Rectal smooth muscle tissue (tissue), 1 donor: ENCODE measurements at regions not wholly inside any gene's neighbourhood (a gene's known extent, or its start where the extent isn't known, plus 50 kb on each side); places are given as distances from the start of the nearest gene placed in this dataset.
"Not testable (repeated sequence)": the region's sequence is repeated elsewhere in the genome, so short reads cannot be mapped to it uniquely, and the experiment has no call there.

ENCODE experiments used
- H3K27ac ChIP-seq: one replicate; pipeline ENCODE4 v1.7.0; 2013; ENCODE audit warnings: low read depth, low read length, inconsistent platforms
- H3K27me3 ChIP-seq: one replicate; pipeline ENCODE4 v1.7.0; 2013; ENCODE audit warnings: low read length; ENCODE audit not compliant: control insufficient read depth, insufficient read depth
- H3K36me3 ChIP-seq: one replicate; pipeline ENCODE4 v1.7.0; 2013; ENCODE audit warnings: low read length; ENCODE audit not compliant: control insufficient read depth, insufficient read depth
- H3K4me1 ChIP-seq: one replicate; pipeline ENCODE4 v1.7.0; 2013; ENCODE audit warnings: low read length; ENCODE audit not compliant: control insufficient read depth, insufficient read depth
- H3K4me3 ChIP-seq: one replicate; pipeline ENCODE4 v1.7.0; 2013; ENCODE audit warnings: low read length
- H3K9ac ChIP-seq: one replicate; pipeline ENCODE4 v1.7.0; 2013; ENCODE audit warnings: low read length

DNA sequence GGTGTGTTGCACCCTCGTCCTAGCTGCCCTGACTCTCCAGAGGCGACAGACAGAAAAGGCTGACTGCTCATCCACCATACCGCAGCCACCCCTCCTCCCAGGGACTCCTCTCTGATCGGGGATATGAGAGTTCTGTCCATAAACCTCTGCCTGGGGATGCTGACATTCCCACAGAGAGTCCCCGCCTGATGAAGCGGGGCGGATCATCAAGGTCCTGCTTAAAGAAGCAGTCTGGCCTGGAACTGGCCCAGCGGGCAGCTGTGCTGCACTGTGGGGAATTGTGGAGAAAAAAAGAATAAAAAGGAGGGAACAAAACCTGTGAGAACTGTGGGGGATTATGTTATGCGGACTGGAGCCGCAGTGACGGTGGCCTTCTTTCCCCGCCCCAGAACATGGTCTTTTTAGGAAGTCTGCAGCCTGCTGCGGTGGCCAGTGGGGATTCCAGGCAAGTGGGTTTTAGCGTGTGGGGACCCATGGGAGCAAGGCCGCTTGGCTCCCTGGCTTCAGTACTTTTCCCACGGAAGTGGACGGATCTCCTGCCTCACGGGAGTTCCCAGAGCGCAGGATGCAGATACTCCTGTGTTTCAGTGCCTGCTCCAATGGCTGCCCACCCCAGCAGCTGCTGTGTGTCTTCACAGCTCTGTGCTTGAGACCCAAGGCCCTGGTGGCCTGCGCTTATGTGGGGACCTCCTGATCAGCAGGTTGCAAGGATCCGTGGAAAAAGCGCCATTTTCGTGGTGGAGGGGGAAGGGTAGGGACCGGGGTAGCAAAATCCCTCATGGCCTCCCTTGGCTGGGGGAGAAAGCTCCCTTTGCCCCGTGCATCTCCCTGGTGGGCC is 1456.2 kb upstream of the SLC10A2 start:
- no peaks in the 10 kb centered on the region for H3K27me3 ChIP-seq
- H3K9ac ChIP-seq: no peak overlapping the region
- H3K4me3 ChIP-seq: no peak overlapping the region
- H3K4me1 ChIP-seq: no peaks in the 10 kb centered on the region
- H3K36me3 ChIP-seq: no peaks in the 10 kb centered on the region
- no peak overlapping the region for H3K27ac ChIP-seq

DNA sequence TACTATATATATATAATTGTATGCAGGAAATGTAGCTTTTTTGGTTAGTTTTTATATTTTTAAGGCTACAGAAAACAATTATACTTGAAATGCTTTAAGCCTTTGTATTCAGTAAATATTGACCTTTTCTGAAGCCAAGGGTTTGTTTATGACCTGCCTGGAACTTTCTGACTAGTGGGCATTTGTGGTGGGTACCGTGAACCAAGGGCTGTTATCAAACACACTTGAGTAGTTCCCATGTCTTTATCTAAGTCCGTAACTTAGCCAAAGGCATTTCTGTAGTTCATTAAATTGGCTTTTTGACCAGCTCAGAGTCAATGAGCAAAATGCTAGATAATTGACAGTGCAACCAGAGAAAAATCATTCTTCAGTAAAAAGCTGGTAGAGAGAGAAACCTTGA is 1444.2 kb upstream of the SLC10A2 start:
- Histone ChIP-seq H3K9ac (no peak overlapping the region), H3K27ac (no peak overlapping the region), H3K4me3 (no peak overlapping the region)

GRCh38 chr13:104493502-104493901 is 1427.3 kb upstream of the SLC10A2 start:
- H3K27me3 ChIP-seq, H3K9ac ChIP-seq, H3K4me1 ChIP-seq, H3K27ac ChIP-seq, H3K4me3 ChIP-seq, H3K36me3 ChIP-seq: not testable (repeated sequence)

More for the DNA sequence above, 1444.2 kb upstream of the SLC10A2 start:
- Histone ChIP-seq H3K36me3 (no peaks in the 10 kb centered on the region), H3K4me1 (no peaks in the 10 kb centered on the region), H3K27me3 (no peaks in the 10 kb centered on the region)

GRCh38 chr13:104491916-104492315 is 1425.7 kb upstream of the SLC10A2 start:
- H3K4me1 ChIP-seq: no peaks in the 10 kb centered on the region
- H3K27ac ChIP-seq: no peak overlapping the region
- no peak overlapping the region for H3K9ac ChIP-seq
- no peak overlapping the region for H3K4me3 ChIP-seq
- H3K27me3 ChIP-seq: no peaks in the 10 kb centered on the region
- H3K36me3 ChIP-seq: no peaks in the 10 kb centered on the region

DNA sequence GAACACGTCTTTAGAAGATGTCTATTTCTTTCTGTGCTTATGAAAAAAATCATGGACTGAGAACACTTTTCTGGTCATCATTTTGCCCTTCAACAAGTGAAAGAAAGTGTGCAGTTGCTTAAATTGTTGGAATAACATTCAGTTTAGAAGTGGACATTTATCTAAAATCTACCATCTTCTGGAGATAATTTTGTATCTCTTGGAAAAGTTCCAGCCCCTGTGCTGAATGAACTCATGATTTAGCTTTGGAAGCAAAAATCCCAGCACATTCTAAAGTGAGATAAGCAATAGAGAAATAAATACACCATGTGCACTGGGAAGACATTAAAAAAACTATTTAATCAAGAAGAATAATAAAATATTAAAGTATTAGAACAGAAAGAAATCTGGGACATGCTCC is 1420.8 kb upstream of the SLC10A2 start:
- H3K4me1 ChIP-seq: no peaks in the 10 kb centered on the region
- no peak overlapping the region for H3K27ac ChIP-seq
- no peak overlapping the region for H3K4me3 ChIP-seq
- no peaks in the 10 kb centered on the region for H3K27me3 ChIP-seq
- H3K36me3 ChIP-seq: no peaks in the 10 kb centered on the region
- H3K9ac ChIP-seq: no peak overlapping the region

- no peaks in the 10 kb centered on the region for H3K27me3 ChIP-seq
- no peaks in the 10 kb centered on the region for H3K4me1 ChIP-seq
- H3K36me3 ChIP-seq: no peaks in the 10 kb centered on the region
- H3K9ac ChIP-seq: no peak overlapping the region
- no peak overlapping the region for H3K27ac ChIP-seq
- no peak overlapping the region for H3K4me3 ChIP-seq
Measured at GRCh38 chr13:104485571-104485970, 1419.4 kb upstream of the SLC10A2 start.

DNA sequence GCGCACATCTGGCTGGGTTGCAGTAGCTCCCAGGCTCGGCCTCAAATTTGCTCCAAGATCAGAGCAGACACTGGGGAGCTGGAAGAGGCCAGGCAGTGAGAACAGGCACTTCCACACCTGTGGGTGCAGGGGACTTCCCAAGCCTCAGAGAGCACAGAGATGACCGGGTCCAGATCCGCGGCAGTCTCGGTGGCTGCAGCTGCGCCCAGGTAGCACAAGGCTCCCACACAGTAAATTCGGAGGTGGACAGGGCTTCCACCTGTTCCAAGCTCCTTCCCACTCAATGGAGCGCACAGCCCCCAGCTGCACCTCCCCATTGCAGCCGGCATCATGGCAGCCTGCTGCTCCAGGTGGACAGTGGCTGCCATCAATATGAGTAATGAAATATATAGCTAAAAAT is 1417.4 kb upstream of the SLC10A2 start:
- no peaks in the 10 kb centered on the region for H3K4me1 ChIP-seq
- H3K36me3 ChIP-seq: no peaks in the 10 kb centered on the region
- no peak overlapping the region for H3K27ac ChIP-seq
- no peak overlapping the region for H3K4me3 ChIP-seq
- H3K9ac ChIP-seq: no peak overlapping the region
- H3K27me3 ChIP-seq: no peaks in the 10 kb centered on the region

DNA sequence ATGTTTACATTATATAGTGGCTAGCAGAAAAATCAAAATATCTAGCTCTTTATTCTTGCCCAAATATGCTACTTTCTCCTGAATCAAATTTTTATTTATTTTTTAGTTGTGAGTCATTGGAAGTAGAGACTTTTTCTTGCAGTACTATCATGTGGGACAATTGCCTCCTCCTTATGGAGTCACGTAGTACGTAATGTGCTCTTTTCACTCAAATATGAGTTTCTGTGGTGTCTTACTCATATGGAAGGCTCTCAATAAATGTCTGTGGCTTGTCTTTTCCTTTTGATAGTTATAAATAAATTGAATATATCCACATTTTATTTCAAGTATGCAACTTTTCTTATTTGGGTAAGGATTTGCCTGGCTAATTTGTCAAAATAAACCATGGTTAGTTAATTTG is 1411.0 kb upstream of the SLC10A2 start:
- no peaks in the 10 kb centered on the region for H3K27me3 ChIP-seq

DNA sequence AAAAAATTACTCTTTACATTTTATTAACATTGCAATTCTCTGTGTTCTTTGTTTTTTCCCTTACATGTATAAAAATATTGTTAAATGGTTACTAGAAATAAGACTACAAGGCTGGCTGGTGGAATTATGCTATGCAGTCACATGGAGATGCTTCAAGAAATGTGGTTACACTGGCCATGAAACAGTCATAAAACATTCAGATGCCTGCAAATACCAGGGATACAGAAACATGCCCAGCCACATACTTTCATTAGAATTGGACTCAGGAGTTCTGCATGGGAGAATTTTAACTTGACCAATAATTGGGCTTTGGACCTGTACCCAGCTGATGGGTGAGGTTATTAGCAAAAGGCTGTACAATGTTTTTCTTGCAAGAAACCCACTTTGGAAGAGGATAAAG is 1407.7 kb upstream of the SLC10A2 start:
- Histone ChIP-seq H3K36me3 (no peaks in the 10 kb centered on the region), H3K27me3 (no peaks in the 10 kb centered on the region), H3K9ac (no peak overlapping the region), H3K4me3 (no peak overlapping the region), H3K4me1 (no peaks in the 10 kb centered on the region), H3K27ac (no peak overlapping the region)

More for the DNA sequence above, 1411.0 kb upstream of the SLC10A2 start:
- H3K4me1 ChIP-seq: no peaks in the 10 kb centered on the region
- H3K27ac ChIP-seq: no peak overlapping the region
- no peak overlapping the region for H3K4me3 ChIP-seq
- H3K36me3 ChIP-seq: no peaks in the 10 kb centered on the region
- H3K9ac ChIP-seq: no peak overlapping the region

GRCh38 chr13:104466016-104466415 is 1399.8 kb upstream of the SLC10A2 start:
- Histone ChIP-seq H3K9ac (no peak overlapping the region), H3K36me3 (no peaks in the 10 kb centered on the region), H3K4me1 (no peaks in the 10 kb centered on the region), H3K27ac (no peak overlapping the region), H3K27me3 (no peaks in the 10 kb centered on the region), H3K4me3 (no peak overlapping the region)

DNA sequence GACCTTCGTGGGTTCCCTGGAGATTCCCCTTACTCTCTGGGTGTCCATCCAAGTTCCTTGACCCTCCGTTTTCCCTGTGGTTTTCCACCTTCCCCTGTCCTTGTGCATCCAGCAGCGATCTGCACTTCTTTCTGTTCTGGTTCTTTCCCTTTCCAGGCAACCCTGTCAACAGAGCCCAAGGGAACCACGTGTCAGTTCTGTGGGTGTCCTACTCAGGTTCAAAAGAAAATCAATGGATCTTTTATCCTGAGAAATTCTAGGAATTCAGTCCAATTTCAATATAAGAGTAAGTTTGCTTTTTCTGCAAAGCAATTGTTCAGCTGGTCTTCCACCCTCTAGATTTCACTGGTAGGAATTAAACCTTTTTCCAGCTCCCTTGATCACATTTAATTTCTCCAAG is 1394.8 kb upstream of the SLC10A2 start:
- Histone ChIP-seq H3K27me3 (no peaks in the 10 kb centered on the region), H3K9ac (no peak overlapping the region)

DNA sequence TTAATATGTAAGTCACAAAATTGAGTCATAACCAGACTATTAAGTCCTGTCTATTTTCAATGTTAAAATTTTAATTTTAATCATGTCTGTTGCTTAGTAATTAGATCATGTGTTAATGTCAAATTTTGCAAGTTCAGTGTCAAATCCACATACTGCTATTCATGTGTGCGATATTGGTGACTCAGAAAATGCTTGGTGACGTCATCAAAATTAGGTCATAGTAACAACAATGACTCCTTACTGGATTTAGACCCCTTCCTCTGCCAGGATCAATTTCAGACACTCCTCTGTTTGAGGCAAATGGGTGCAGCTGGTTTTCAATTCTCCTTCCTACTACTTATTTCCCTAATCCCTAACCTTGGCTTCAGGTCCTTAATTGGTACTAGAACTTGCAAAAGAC is 1394.3 kb upstream of the SLC10A2 start:
- Histone ChIP-seq H3K27me3 (no peaks in the 10 kb centered on the region), H3K27ac (no peak overlapping the region), H3K9ac (no peak overlapping the region), H3K4me3 (no peak overlapping the region), H3K4me1 (no peaks in the 10 kb centered on the region), H3K36me3 (no peaks in the 10 kb centered on the region)

More for the DNA sequence above, 1394.8 kb upstream of the SLC10A2 start:
- H3K4me3 ChIP-seq: no peak overlapping the region
- no peaks in the 10 kb centered on the region for H3K4me1 ChIP-seq
- no peak overlapping the region for H3K27ac ChIP-seq
- H3K36me3 ChIP-seq: no peaks in the 10 kb centered on the region

DNA sequence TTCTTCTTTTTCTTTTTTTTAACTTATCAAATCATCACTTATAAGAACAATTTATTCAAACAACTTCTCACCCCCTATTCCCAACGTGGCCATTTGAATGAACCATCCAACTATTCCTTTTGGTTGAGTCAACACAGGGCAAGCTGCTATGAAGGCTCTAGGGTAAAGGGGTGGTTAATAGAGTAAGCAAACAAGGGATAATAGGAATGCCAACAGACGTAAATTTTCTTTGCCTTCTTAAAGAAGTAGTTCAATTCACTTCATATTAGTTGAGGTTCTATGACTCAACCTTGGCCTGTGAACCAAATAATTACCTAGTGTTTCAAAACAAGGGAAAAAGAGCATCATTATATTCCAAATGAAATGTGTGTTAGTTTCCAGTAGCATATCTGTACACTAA is 1383.8 kb upstream of the SLC10A2 start:
- no peak overlapping the region for H3K27ac ChIP-seq
- no peaks in the 10 kb centered on the region for H3K4me1 ChIP-seq
- H3K9ac ChIP-seq: no peak overlapping the region
- no peaks in the 10 kb centered on the region for H3K36me3 ChIP-seq
- no peaks in the 10 kb centered on the region for H3K27me3 ChIP-seq
- no peak overlapping the region for H3K4me3 ChIP-seq
